WTC11 (cell line): ENCODE measurements at regions not wholly inside any gene's neighbourhood (a gene's known extent, or its start where the extent isn't known, plus 50 kb on each side); places are given as distances from the start of the nearest gene placed in this dataset.

ENCODE experiments used
- ATAC-seq: fragments of 200-7000 bp; cut with Tn5 transposase; 2 replicates; pipeline ENCODE4 v1.10.0; 2021; ENCODE audit warnings: mild to moderate bottlenecking, moderate library complexity
- CTCF ChIA-PET: fragments of 300-600 bp; sonication (Branson Sonifier 250); formaldehyde crosslinking; loops from one replicate; lab custom pipeline; 2021; ENCODE audit warnings: antibody characterized with exemption; lab: Charles Lee
- POLR2A ChIA-PET: fragments of 350-600 bp; sonication (Branson Sonifier 250); formaldehyde crosslinking; loops from one replicate; lab custom pipeline; 2021; ENCODE audit warnings: antibody characterized with exemption; lab: Charles Lee
- DNase-seq: peaks from one replicate; pipeline ENCODE4 v3.0.0; 2021; ENCODE audit warnings: low spot score
- H3K27ac Mint-ChIP-seq: 2 replicates; pipeline ENCODE4 v1.8.0; 2021; ENCODE audit warnings: mixed read lengths
- H3K27me3 Mint-ChIP-seq: 2 replicates; pipeline ENCODE4 v1.8.0; 2021; ENCODE audit warnings: low read depth, mild to moderate bottlenecking, moderate library complexity, mixed read lengths
- H3K36me3 Mint-ChIP-seq: 2 replicates; pipeline ENCODE4 v1.8.0; 2021; ENCODE audit warnings: mixed read lengths
- H3K4me1 Mint-ChIP-seq: 2 replicates; pipeline ENCODE4 v1.8.0; 2022; ENCODE audit warnings: mixed read lengths
- H3K4me3 Mint-ChIP-seq: 2 replicates; pipeline ENCODE4 v1.8.0; 2021; ENCODE audit warnings: mild to moderate bottlenecking, moderate library complexity, mixed read lengths
- H3K9me3 Mint-ChIP-seq: 2 replicates; pipeline ENCODE4 v1.8.0; 2021; ENCODE audit warnings: mixed read lengths
- CREM ChIP-seq: sonication (generic); formaldehyde crosslinking; IDR thresholded peaks from 2 replicates; pipeline ENCODE4 v1.8.1; 2022; ENCODE audit warnings: mild to moderate bottlenecking, missing genetic modification reagents, moderate library complexity
- EMX1 ChIP-seq: fragments of 250-450 bp; sonication (Bioruptor Pico); IDR thresholded peaks from 2 replicates; pipeline ENCODE4 v1.8.0; 2021; ENCODE audit warnings: mild to moderate bottlenecking
- ERG ChIP-seq: fragments of 250-450 bp; sonication (Bioruptor Pico); IDR thresholded peaks from 2 replicates; pipeline ENCODE4 v1.8.0; 2021; ENCODE audit warnings: mild to moderate bottlenecking
- ESRRA ChIP-seq: sonication (generic); formaldehyde crosslinking; IDR thresholded peaks from 2 replicates; pipeline ENCODE4 v1.8.1; 2022; ENCODE audit warnings: mild to moderate bottlenecking, missing genetic modification reagents, borderline replicate concordance
- FOXP1 ChIP-seq: sonication (generic); formaldehyde crosslinking; IDR thresholded peaks from 2 replicates; pipeline ENCODE4 v1.8.0; 2022; ENCODE audit warnings: missing genetic modification reagents, mild to moderate bottlenecking, moderate library complexity, borderline replicate concordance
- GABPB1 ChIP-seq: sonication (generic); formaldehyde crosslinking; IDR thresholded peaks from 2 replicates; pipeline ENCODE4 v1.8.1; 2023; ENCODE audit warnings: mild to moderate bottlenecking, missing genetic modification reagents
- IRF1 ChIP-seq: sonication (generic); formaldehyde crosslinking; IDR thresholded peaks from 2 replicates; pipeline ENCODE4 v1.8.0; 2023; ENCODE audit warnings: missing genetic modification reagents
- MXD4 ChIP-seq: fragments of 250-450 bp; sonication (Bioruptor Pico); IDR thresholded peaks from 2 replicates; pipeline ENCODE4 v1.8.0; 2021; ENCODE audit warnings: mild to moderate bottlenecking, moderate library complexity, borderline replicate concordance
- NR3C1 ChIP-seq: sonication (generic); formaldehyde crosslinking; conservative IDR thresholded peaks from 2 replicates; pipeline ENCODE4 v1.8.1; 2023; ENCODE audit warnings: low read depth, mild to moderate bottlenecking, missing genetic modification reagents
- OVOL2 ChIP-seq: fragments of 250-450 bp; sonication (Bioruptor Pico); IDR thresholded peaks from 2 replicates; pipeline ENCODE4 v1.9.0; 2021; ENCODE audit warnings: mild to moderate bottlenecking, borderline replicate concordance
- PRDM15 ChIP-seq: sonication (generic); formaldehyde crosslinking; IDR thresholded peaks from 2 replicates; pipeline ENCODE4 v1.8.0; 2022; ENCODE audit warnings: missing genetic modification reagents
- RORB ChIP-seq: fragments of 250-450 bp; sonication (Bioruptor Pico); IDR thresholded peaks from 2 replicates; pipeline ENCODE4 v1.9.0; 2021; ENCODE audit warnings: mild to moderate bottlenecking
- TEAD1 ChIP-seq: sonication (generic); formaldehyde crosslinking; IDR thresholded peaks from 2 replicates; pipeline ENCODE4 v1.8.0; 2022; ENCODE audit warnings: mild to moderate bottlenecking, missing genetic modification reagents
- USF1 ChIP-seq: sonication (generic); formaldehyde crosslinking; IDR thresholded peaks from 2 replicates; pipeline ENCODE4 v1.8.0; 2022; ENCODE audit warnings: mild to moderate bottlenecking, missing genetic modification reagents
- ZNF263 ChIP-seq: sonication (generic); formaldehyde crosslinking; IDR thresholded peaks from 2 replicates; pipeline ENCODE4 v1.8.1; 2022; ENCODE audit warnings: low read depth, mild to moderate bottlenecking, moderate library complexity, missing genetic modification reagents
- TF ChIP-seq, protein P1 (sequence below): sonication (generic); formaldehyde crosslinking; IDR thresholded peaks from 2 replicates; pipeline ENCODE4 v1.8.0; 2022; ENCODE audit warnings: mild to moderate bottlenecking, missing genetic modification reagents
- TF ChIP-seq, protein P2 (sequence below): sonication (generic); formaldehyde crosslinking; IDR thresholded peaks from 2 replicates; pipeline ENCODE4 v1.8.1; 2023; ENCODE audit warnings: mild to moderate bottlenecking, missing genetic modification reagents, moderate library complexity
- TF ChIP-seq, protein P3 (sequence below): sonication (generic); formaldehyde crosslinking; IDR thresholded peaks from 2 replicates; pipeline ENCODE4 v1.8.0; 2023; ENCODE audit warnings: mild to moderate bottlenecking, missing genetic modification reagents
- TF ChIP-seq, protein P4 (sequence below): fragments of 200-600 bp; IDR thresholded peaks from 2 replicates; pipeline ENCODE4 v1.8.0; 2022; ENCODE audit warnings: antibody characterized with exemption
- TF ChIP-seq, protein P5 (sequence below): sonication (generic); formaldehyde crosslinking; IDR thresholded peaks from 2 replicates; pipeline ENCODE4 v1.8.0; 2022; ENCODE audit warnings: mild to moderate bottlenecking, missing genetic modification reagents

DNA sequence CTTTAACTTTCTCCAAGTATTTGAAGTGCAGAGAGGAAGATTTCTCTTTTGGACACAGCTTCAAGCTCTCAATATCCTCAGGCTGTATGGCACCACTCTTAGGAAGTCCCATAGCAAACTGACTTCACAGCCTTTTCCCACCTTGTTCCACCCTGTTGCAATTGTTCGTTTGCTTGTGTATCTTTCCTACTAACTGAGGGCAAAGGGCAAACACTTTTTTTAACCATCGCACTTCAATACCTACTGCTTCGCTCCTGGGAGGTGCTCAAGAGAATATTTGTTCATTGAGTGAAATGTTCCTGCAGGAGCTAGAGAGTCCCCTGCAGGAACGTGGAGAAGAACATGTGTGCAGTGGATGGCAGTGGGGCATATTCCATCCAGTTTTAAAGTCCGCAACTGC lies 638.6 kb downstream of the BCOR start:
- Mint-ChIP-seq H3K4me1 (no peaks in the 10 kb centered on the region), H3K27me3 (no peaks in the 10 kb centered on the region), H3K36me3 (peaks cover 8% of the 10 kb centered on the region), H3K9me3 (peaks cover 16% of the 10 kb centered on the region), H3K27ac (no peak overlapping the region), H3K4me3 (no peak overlapping the region)
- CTCF ChIA-PET = no interaction called here
- POLR2A ChIA-PET = no interaction called here
- DNase-seq (no peak), ATAC-seq (no peak)
- TF ChIP-seq, protein P1, sequence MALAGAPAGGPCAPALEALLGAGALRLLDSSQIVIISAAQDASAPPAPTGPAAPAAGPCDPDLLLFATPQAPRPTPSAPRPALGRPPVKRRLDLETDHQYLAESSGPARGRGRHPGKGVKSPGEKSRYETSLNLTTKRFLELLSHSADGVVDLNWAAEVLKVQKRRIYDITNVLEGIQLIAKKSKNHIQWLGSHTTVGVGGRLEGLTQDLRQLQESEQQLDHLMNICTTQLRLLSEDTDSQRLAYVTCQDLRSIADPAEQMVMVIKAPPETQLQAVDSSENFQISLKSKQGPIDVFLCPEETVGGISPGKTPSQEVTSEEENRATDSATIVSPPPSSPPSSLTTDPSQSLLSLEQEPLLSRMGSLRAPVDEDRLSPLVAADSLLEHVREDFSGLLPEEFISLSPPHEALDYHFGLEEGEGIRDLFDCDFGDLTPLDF (CRISPR knock-in tag) = no peak
- no peak for TF ChIP-seq GABPB1
- TF ChIP-seq, protein P2, sequence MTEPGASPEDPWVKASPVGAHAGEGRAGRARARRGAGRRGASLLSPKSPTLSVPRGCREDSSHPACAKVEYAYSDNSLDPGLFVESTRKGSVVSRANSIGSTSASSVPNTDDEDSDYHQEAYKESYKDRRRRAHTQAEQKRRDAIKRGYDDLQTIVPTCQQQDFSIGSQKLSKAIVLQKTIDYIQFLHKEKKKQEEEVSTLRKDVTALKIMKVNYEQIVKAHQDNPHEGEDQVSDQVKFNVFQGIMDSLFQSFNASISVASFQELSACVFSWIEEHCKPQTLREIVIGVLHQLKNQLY = no peak
- TF ChIP-seq, protein P3, sequence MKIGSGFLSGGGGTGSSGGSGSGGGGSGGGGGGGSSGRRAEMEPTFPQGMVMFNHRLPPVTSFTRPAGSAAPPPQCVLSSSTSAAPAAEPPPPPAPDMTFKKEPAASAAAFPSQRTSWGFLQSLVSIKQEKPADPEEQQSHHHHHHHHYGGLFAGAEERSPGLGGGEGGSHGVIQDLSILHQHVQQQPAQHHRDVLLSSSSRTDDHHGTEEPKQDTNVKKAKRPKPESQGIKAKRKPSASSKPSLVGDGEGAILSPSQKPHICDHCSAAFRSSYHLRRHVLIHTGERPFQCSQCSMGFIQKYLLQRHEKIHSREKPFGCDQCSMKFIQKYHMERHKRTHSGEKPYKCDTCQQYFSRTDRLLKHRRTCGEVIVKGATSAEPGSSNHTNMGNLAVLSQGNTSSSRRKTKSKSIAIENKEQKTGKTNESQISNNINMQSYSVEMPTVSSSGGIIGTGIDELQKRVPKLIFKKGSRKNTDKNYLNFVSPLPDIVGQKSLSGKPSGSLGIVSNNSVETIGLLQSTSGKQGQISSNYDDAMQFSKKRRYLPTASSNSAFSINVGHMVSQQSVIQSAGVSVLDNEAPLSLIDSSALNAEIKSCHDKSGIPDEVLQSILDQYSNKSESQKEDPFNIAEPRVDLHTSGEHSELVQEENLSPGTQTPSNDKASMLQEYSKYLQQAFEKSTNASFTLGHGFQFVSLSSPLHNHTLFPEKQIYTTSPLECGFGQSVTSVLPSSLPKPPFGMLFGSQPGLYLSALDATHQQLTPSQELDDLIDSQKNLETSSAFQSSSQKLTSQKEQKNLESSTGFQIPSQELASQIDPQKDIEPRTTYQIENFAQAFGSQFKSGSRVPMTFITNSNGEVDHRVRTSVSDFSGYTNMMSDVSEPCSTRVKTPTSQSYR (CRISPR knock-in tag) = no peak
- TF ChIP-seq, protein P4, sequence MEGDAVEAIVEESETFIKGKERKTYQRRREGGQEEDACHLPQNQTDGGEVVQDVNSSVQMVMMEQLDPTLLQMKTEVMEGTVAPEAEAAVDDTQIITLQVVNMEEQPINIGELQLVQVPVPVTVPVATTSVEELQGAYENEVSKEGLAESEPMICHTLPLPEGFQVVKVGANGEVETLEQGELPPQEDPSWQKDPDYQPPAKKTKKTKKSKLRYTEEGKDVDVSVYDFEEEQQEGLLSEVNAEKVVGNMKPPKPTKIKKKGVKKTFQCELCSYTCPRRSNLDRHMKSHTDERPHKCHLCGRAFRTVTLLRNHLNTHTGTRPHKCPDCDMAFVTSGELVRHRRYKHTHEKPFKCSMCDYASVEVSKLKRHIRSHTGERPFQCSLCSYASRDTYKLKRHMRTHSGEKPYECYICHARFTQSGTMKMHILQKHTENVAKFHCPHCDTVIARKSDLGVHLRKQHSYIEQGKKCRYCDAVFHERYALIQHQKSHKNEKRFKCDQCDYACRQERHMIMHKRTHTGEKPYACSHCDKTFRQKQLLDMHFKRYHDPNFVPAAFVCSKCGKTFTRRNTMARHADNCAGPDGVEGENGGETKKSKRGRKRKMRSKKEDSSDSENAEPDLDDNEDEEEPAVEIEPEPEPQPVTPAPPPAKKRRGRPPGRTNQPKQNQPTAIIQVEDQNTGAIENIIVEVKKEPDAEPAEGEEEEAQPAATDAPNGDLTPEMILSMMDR = no peak
- TF ChIP-seq ERG (CRISPR knock-in tag) = no peak
- no peak for TF ChIP-seq TEAD1 (CRISPR knock-in tag)
- TF ChIP-seq PRDM15 (CRISPR knock-in tag) = no peak
- TF ChIP-seq, protein P5, sequence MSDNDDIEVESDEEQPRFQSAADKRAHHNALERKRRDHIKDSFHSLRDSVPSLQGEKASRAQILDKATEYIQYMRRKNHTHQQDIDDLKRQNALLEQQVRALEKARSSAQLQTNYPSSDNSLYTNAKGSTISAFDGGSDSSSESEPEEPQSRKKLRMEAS (CRISPR knock-in tag) = no peak
- no peak for TF ChIP-seq ESRRA
- TF ChIP-seq CREM (CRISPR knock-in tag) = no peak
- no peak for TF ChIP-seq IRF1 (CRISPR knock-in tag)
- TF ChIP-seq FOXP1 (CRISPR knock-in tag) = no peak
- TF ChIP-seq MXD4 = no peak
- TF ChIP-seq NR3C1 = no peak
- TF ChIP-seq RORB (CRISPR knock-in tag) = no peak
- TF ChIP-seq EMX1 (CRISPR knock-in tag) = no peak
- no peak for TF ChIP-seq ZNF263 (CRISPR knock-in tag)
- no peak for TF ChIP-seq OVOL2 (CRISPR knock-in tag)
- no peak for TF ChIP-seq USF1 (CRISPR knock-in tag)
